GM12874 (cell line): ENCODE measurements at regions not wholly inside any gene's neighbourhood (a gene's known extent, or its start where the extent isn't known, plus 50 kb on each side); places are given as distances from the start of the nearest gene placed in this dataset.

ENCODE experiments used
- TF ChIP-seq, protein P1 (sequence below): IDR thresholded peaks from 2 replicates; pipeline ENCODE4 v1.5.1; 2011; ENCODE audit warnings: low read depth, mild to moderate bottlenecking, control low read depth, low read length, moderate library complexity; ENCODE audit not compliant: insufficient read depth

DNA sequence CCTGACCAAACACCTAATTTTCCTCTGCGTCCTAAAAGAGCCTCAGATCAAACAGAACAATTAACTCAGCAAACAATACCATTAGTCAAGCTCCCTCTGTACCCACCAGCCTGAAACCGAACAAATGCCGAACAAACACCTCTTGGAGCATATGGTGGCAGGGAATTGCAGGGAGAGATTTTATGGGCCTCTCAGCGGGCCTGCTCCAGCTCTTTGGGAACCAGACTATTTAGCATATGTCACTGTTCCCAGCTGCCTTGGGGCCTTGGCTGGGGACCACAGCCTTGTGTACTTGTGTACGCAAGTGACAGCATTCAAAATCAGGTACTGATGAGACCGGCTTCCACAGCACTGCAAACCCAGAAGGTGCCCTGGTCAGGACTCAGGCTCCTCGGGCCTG lies 388.8 kb upstream of the PPP2R3A start:
- TF ChIP-seq, protein P1, sequence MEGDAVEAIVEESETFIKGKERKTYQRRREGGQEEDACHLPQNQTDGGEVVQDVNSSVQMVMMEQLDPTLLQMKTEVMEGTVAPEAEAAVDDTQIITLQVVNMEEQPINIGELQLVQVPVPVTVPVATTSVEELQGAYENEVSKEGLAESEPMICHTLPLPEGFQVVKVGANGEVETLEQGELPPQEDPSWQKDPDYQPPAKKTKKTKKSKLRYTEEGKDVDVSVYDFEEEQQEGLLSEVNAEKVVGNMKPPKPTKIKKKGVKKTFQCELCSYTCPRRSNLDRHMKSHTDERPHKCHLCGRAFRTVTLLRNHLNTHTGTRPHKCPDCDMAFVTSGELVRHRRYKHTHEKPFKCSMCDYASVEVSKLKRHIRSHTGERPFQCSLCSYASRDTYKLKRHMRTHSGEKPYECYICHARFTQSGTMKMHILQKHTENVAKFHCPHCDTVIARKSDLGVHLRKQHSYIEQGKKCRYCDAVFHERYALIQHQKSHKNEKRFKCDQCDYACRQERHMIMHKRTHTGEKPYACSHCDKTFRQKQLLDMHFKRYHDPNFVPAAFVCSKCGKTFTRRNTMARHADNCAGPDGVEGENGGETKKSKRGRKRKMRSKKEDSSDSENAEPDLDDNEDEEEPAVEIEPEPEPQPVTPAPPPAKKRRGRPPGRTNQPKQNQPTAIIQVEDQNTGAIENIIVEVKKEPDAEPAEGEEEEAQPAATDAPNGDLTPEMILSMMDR = no peak

DNA sequence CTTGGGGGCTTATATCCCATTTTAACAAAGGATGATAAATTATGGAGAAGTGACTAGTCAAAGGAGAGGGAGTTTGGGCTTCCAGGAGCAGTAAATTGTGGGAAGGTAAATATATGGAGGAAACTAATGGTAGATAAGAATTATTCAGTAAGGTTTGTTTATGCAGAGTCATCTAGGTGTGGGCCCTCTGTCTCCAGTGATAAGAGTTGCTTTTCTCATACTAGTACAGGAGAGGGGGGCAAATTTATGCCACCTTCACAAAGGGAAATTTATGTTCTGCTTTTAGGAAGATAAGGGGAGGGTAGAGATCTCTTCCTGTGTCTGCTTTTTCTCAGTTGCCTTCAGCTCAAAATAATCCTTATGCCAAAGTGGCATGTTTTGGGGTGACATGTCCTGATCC lies 383.7 kb upstream of the PPP2R3A start:
- TF ChIP-seq, protein P1 = no peak

DNA sequence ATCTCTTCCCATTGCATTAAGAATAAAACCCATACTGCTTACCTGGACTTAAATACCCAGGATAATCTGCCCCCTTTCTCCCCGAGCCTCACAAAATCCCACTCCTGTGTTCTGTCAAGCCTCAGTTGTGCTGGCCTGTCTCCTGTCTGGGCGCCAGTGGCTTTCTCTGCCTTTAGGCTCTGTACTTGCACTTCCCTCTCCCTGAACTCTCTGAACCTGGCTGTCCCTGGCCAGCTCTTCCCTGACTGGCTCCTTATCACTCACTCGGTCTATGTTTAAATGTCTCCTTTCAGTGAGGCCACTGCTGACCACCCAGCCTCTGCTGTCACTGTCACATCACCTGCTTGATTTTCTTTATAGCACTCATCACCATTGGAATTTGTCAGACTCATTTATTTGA lies 382.7 kb upstream of the PPP2R3A start:
- TF ChIP-seq, protein P1 = no peak

DNA sequence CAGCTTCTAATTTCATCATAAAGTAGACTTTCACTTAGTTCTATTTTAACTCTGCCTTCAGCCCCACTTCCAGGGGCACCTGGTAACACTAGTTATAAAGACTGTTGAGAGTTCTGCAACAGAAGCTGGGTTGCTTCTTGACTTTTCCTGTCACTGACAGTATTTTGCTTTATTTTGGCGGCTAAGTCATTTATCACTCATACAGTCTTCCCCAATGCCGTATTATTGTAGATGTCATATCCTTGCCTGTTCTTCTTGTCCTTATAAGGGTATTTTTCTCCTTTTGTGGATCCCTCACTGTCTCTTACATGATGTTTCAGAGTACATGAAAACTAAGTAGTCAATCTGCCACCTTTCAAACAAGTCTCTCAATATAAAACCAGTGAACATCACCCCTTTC lies 369.0 kb upstream of the PPP2R3A start:
- TF ChIP-seq, protein P1 = no peak

DNA sequence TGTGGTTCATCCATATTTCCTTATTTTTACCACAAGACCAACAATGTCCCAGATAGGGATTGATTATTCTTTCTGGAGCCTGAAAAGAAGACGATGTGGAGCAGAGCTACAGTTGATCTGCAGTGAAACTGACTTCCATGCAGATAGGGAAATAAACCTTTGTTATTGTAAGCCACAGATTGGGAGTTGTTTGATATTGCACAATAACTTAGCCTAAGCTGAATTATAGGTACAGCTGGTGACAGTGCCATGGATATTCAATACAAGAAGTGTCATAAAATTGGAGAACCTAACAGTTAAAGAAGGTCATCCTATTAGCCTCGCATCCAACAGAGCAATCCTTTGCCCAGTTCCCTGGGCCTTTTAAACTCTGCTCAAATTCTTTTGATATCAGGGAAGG lies 367.7 kb upstream of the PPP2R3A start:
- TF ChIP-seq, protein P1 = no peak

DNA sequence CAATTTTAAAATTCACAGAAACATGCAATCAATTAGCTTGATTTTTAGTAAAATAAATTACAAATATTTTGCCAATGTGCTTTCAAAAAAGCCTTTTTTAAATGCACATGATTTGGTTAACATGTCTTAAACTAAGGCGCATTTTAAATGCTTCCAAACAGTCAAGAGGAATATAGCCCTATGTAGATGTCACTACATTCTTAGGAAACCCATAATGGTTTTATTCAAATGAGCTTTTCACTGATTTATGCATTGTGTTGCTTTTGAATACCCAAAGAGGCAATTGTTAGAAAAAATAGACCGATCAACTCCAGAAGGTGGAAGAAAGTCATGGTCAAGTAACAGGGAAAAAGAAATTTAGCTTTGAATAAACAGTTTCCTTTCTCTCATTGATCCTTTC lies 366.9 kb upstream of the PPP2R3A start:
- TF ChIP-seq, protein P1 = no peak

DNA sequence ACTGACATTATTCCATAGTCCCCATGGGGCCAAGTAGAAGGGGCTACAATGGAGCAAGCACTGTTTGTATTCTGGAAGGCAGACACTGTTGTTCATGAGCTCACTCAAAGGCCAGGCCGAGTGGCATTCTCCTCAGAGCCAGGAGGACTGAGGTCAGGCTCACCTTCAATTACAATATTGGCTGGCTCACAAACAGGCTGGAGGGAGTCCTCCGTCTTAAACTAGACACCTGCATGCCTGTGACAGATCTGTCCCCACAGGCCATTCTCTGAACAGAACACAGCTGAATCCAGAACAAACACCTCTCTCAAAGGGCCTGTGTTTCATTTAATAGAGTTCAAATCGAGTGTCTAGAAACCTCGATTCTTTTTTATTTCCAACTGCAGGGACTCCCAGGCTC lies 347.4 kb upstream of the PPP2R3A start:
- TF ChIP-seq, protein P1 = no peak
